ENCODE measurements at regions not wholly inside any gene's neighbourhood (a gene's known extent, or its start where the extent isn't known, plus 50 kb on each side); places are given as distances from the start of the nearest gene placed in this dataset.

DNA sequence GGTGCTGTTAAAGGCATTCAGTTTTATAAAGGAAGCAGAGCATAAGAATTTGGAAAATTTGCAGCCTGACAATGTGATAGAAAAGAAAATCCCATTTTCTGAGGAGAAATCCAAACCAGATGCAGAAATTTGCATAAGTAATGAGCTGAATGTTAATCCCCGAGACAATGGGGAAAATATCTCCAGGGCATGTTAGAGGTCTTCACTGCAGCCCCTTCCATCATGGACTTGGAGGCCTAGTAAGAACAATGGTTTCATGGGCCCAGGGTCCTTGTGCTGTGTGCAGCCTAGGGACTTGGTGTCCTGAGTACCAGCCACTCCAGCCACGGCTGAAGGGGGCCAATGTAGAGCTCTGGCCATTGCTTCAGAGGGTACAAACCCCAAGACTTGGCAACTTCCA lies 542.7 kb upstream of the NR3C2 start:
- CTCF ChIA-PET: no interaction called here
- no peak overlapping the region for H3K4me3 ChIP-seq
- no peaks in the 10 kb centered on the region for H3K9me3 ChIP-seq (replicated peaks; ENCODE audit: control insufficient read depth, insufficient read depth, low read length)
- no peaks in the 10 kb centered on the region for H4K20me1 ChIP-seq (ENCODE audit: control insufficient read depth, insufficient read depth)
- RAD21 ChIA-PET (ENCODE audit: unreplicated experiment): no interaction called here
- ATAC-seq (no peak), FAIRE-seq (no peak), DNase-seq (ENCODE audit: low read depth, low spot score) (no peak)
- H3K4me1 ChIP-seq (ENCODE audit: control insufficient read depth, insufficient read depth, low read length): no peaks in the 10 kb centered on the region
- no peak for TF ChIP-seq SP1 (IDR thresholded peaks at IDR 0.05; ENCODE audit: low read depth, low read length)
- TF ChIP-seq SMAD5 (IDR thresholded peaks at IDR 0.05; ENCODE audit: low read depth): no peak
- no peak for TF ChIP-seq IKZF1 (conservative IDR thresholded peaks at IDR 0.05)
- TF ChIP-seq, protein P1, sequence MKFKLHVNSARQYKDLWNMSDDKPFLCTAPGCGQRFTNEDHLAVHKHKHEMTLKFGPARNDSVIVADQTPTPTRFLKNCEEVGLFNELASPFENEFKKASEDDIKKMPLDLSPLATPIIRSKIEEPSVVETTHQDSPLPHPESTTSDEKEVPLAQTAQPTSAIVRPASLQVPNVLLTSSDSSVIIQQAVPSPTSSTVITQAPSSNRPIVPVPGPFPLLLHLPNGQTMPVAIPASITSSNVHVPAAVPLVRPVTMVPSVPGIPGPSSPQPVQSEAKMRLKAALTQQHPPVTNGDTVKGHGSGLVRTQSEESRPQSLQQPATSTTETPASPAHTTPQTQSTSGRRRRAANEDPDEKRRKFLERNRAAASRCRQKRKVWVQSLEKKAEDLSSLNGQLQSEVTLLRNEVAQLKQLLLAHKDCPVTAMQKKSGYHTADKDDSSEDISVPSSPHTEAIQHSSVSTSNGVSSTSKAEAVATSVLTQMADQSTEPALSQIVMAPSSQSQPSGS (IDR thresholded peaks at IDR 0.05; ENCODE audit: low read length): no peak
- TF ChIP-seq RFX5 (IDR thresholded peaks at IDR 0.05; ENCODE audit: low read depth, low read length): no peak
- TF ChIP-seq, protein P2, sequence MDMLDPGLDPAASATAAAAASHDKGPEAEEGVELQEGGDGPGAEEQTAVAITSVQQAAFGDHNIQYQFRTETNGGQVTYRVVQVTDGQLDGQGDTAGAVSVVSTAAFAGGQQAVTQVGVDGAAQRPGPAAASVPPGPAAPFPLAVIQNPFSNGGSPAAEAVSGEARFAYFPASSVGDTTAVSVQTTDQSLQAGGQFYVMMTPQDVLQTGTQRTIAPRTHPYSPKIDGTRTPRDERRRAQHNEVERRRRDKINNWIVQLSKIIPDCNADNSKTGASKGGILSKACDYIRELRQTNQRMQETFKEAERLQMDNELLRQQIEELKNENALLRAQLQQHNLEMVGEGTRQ (IDR thresholded peaks at IDR 0.05; ENCODE audit: borderline replicate concordance, low read depth, low read length): no peak
- TF ChIP-seq BMI1 (IDR thresholded peaks at IDR 0.05; ENCODE audit: borderline replicate concordance): no peak
- no peaks in the 10 kb centered on the region for H3K36me3 ChIP-seq (ENCODE audit: control insufficient read depth in 2 of 2, insufficient read depth in 2 of 2, low read length in 1 of 2)
- no peaks in the 10 kb centered on the region for H3K79me2 ChIP-seq (ENCODE audit: control insufficient read depth, insufficient read depth, low read length)
- WGBS (ENCODE audit: insufficient coverage, insufficient replicate concordance, low lambda C conversion rate, missing lambda C conversion rate): 16% methylated on average over 2 of the region's 2 CpGs
- in situ Hi-C loops (cut with MboI) (no loop called here), intact Hi-C loops (cut with micrococcal nuclease; ENCODE audit: unreplicated experiment) (no loop called here)
- H3K27ac ChIP-seq (ENCODE audit: control insufficient read depth, insufficient read depth): no peak overlapping the region
- SMC1A ChIA-PET (ENCODE audit: uncharacterized antibody, unreplicated experiment): no interaction called here
- no TSS peak for BruUV-seq (replicated peaks)
- POLR2A ChIA-PET: interaction anchor here (0.7 kb wide), 1 partner anchor 13 kb away, joined by 3 read pairs; no protein-coding TSS in a partner anchor
- H2AFZ ChIP-seq (ENCODE audit: control insufficient read depth, low read depth, low read length): no peak overlapping the region
- no peak overlapping the region for H3K4me2 ChIP-seq (ENCODE audit: control insufficient read depth, insufficient read depth)
- no peaks in the 10 kb centered on the region for H3K27me3 ChIP-seq (replicated peaks in 1 of 2; ENCODE audit: control insufficient read depth in 2 of 2, insufficient read depth in 2 of 2, low read length in 1 of 2)
- H3K9ac ChIP-seq (ENCODE audit: control insufficient read depth, insufficient read depth, low read length): no peak overlapping the region

Data from GM12878 (cell line).